ENCODE measurements at regions not wholly inside any gene's neighbourhood (a gene's known extent, or its start where the extent isn't known, plus 50 kb on each side); places are given as distances from the start of the nearest gene placed in this dataset.

- Histone ChIP-seq H3K4me3 (no peak overlapping the region), H3K27ac (no peak overlapping the region)
These were observed 989.5 kb upstream of the CNTNAP5 start for GRCh38 chr2:123035541-123035940.

GRCh38 chr2:123036300-123036699, 988.8 kb upstream of the CNTNAP5 start:
- no peak overlapping the region for H3K4me3 ChIP-seq
- H3K27ac ChIP-seq: no peak overlapping the region

GRCh38 chr2:123040506-123040905, 984.6 kb upstream of the CNTNAP5 start:
- no peak overlapping the region for H3K27ac ChIP-seq

GRCh38 chr2:123043458-123043857, 981.6 kb upstream of the CNTNAP5 start:
- H3K4me3 ChIP-seq: no peak overlapping the region
- no peak overlapping the region for H3K27ac ChIP-seq

More at GRCh38 chr2:123040506-123040905, 984.6 kb upstream of the CNTNAP5 start:
- H3K4me3 ChIP-seq: no peak overlapping the region

- H3K27ac ChIP-seq: no peak overlapping the region
- H3K4me3 ChIP-seq: no peak overlapping the region
These were observed 979.4 kb upstream of the CNTNAP5 start for GRCh38 chr2:123045713-123046112.

GRCh38 chr2:123047186-123047585, 977.9 kb upstream of the CNTNAP5 start:
- Histone ChIP-seq H3K27ac (no peak overlapping the region), H3K4me3 (no peak overlapping the region)

- Histone ChIP-seq H3K27ac (no peak overlapping the region), H3K4me3 (no peak overlapping the region)
These were observed 974.0 kb upstream of the CNTNAP5 start for GRCh38 chr2:123051136-123051535.

GRCh38 chr2:123061534-123061933, 963.6 kb upstream of the CNTNAP5 start:
- no peak overlapping the region for H3K4me3 ChIP-seq
- no peak overlapping the region for H3K27ac ChIP-seq

GRCh38 chr2:123073371-123073770, 951.7 kb upstream of the CNTNAP5 start:
- Histone ChIP-seq H3K27ac (no peak overlapping the region), H3K4me3 (no peak overlapping the region)

GRCh38 chr2:123073956-123074355, 951.1 kb upstream of the CNTNAP5 start:
- Histone ChIP-seq H3K27ac (no peak overlapping the region), H3K4me3 (no peak overlapping the region)

GRCh38 chr2:123077101-123077500, 948.0 kb upstream of the CNTNAP5 start:
- Histone ChIP-seq H3K4me3 (no peak overlapping the region), H3K27ac (no peak overlapping the region)

GRCh38 chr2:123080331-123080730, 944.8 kb upstream of the CNTNAP5 start:
- Histone ChIP-seq H3K4me3 (no peak overlapping the region), H3K27ac (no peak overlapping the region)

GRCh38 chr2:123085484-123085883, 939.6 kb upstream of the CNTNAP5 start:
- H3K27ac ChIP-seq: no peak overlapping the region
- no peak overlapping the region for H3K4me3 ChIP-seq

GRCh38 chr2:123086613-123087385, 938.3 kb upstream of the CNTNAP5 start:
- no peak overlapping the region for H3K27ac ChIP-seq
- H3K4me3 ChIP-seq: no peak overlapping the region

GRCh38 chr2:123091471-123091870, 933.6 kb upstream of the CNTNAP5 start:
- Histone ChIP-seq H3K4me3 (no peak overlapping the region), H3K27ac (no peak overlapping the region)

GRCh38 chr2:123093199-123093598, 931.9 kb upstream of the CNTNAP5 start:
- Histone ChIP-seq H3K4me3 (no peak overlapping the region), H3K27ac (no peak overlapping the region)

- Histone ChIP-seq H3K4me3 (no peak overlapping the region), H3K27ac (no peak overlapping the region)
These were observed 929.8 kb upstream of the CNTNAP5 start for GRCh38 chr2:123095219-123095835.

- no peak overlapping the region for H3K4me3 ChIP-seq
- no peak overlapping the region for H3K27ac ChIP-seq
These were observed 926.5 kb upstream of the CNTNAP5 start for GRCh38 chr2:123098619-123099018.

GRCh38 chr2:123101434-123101833, 923.7 kb upstream of the CNTNAP5 start:
- Histone ChIP-seq H3K4me3 (no peak overlapping the region), H3K27ac (no peak overlapping the region)

GRCh38 chr2:123103902-123104301, 921.2 kb upstream of the CNTNAP5 start:
- H3K4me3 ChIP-seq: no peak overlapping the region
- no peak overlapping the region for H3K27ac ChIP-seq

GRCh38 chr2:123116595-123116994, 908.5 kb upstream of the CNTNAP5 start:
- H3K27ac ChIP-seq: no peak overlapping the region
- H3K4me3 ChIP-seq: no peak overlapping the region

GRCh38 chr2:123127236-123127635, 897.9 kb upstream of the CNTNAP5 start:
- Histone ChIP-seq H3K4me3 (no peak overlapping the region), H3K27ac (no peak overlapping the region)
